ENCODE measurements at regions not wholly inside any gene's neighbourhood (a gene's known extent, or its start where the extent isn't known, plus 50 kb on each side); places are given as distances from the start of the nearest gene placed in this dataset.

DNA sequence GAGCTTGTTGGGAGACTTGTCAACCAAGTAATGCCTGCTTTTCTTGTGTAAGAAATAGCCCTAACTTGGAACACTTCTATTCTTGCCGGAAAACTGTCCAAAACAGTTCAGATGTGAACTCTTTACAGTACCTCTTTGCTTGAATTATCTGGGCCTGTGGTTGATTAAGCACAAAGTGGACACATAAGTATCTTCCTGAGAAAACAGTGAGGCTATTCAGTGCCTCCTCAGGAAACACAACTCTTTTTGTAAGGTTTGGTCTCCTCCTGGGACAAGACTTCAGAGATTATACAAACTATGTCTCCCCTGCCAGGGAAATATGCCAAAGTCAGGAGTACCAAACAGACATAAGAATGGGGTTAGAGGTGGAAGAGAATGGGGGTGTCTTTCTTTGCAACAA, 127.7 kb downstream of the LACC1 start (continued):
- TF ChIP-seq, protein P1, sequence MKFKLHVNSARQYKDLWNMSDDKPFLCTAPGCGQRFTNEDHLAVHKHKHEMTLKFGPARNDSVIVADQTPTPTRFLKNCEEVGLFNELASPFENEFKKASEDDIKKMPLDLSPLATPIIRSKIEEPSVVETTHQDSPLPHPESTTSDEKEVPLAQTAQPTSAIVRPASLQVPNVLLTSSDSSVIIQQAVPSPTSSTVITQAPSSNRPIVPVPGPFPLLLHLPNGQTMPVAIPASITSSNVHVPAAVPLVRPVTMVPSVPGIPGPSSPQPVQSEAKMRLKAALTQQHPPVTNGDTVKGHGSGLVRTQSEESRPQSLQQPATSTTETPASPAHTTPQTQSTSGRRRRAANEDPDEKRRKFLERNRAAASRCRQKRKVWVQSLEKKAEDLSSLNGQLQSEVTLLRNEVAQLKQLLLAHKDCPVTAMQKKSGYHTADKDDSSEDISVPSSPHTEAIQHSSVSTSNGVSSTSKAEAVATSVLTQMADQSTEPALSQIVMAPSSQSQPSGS (IDR thresholded peaks at IDR 0.05; ENCODE audit: low read length): no peak
- TF ChIP-seq, protein P2, sequence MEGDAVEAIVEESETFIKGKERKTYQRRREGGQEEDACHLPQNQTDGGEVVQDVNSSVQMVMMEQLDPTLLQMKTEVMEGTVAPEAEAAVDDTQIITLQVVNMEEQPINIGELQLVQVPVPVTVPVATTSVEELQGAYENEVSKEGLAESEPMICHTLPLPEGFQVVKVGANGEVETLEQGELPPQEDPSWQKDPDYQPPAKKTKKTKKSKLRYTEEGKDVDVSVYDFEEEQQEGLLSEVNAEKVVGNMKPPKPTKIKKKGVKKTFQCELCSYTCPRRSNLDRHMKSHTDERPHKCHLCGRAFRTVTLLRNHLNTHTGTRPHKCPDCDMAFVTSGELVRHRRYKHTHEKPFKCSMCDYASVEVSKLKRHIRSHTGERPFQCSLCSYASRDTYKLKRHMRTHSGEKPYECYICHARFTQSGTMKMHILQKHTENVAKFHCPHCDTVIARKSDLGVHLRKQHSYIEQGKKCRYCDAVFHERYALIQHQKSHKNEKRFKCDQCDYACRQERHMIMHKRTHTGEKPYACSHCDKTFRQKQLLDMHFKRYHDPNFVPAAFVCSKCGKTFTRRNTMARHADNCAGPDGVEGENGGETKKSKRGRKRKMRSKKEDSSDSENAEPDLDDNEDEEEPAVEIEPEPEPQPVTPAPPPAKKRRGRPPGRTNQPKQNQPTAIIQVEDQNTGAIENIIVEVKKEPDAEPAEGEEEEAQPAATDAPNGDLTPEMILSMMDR (IDR thresholded peaks at IDR 0.05; ENCODE audit: control extremely low read depth in 1 of 3, insufficient read depth in 1 of 3, low read depth in 1 of 3, low read length in 3 of 3): no peak
- TF ChIP-seq CREB1 (IDR thresholded peaks at IDR 0.05) (no peak), HDAC6 (IDR thresholded peaks at IDR 0.05; ENCODE audit: low read depth, low read length) (no peak), BACH1 (IDR thresholded peaks at IDR 0.05; ENCODE audit: low read length) (no peak)
